PC-3 (cell line): ENCODE measurements at regions not wholly inside any gene's neighbourhood (a gene's known extent, or its start where the extent isn't known, plus 50 kb on each side); places are given as distances from the start of the nearest gene placed in this dataset.

Source experiments
- EZH2 ChIP-seq: fragments of 300-600 bp; sonication (generic); IDR thresholded peaks from one replicate; pipeline ENCODE4 v1.6.1; 2017; ENCODE audit warnings: antibody characterized with exemption, mild to moderate bottlenecking, low read length; ENCODE audit not compliant: unreplicated experiment
- EZH2phosphoT487 ChIP-seq: fragments of 300-600 bp; sonication (generic); IDR thresholded peaks from 2 replicates; pipeline ENCODE4 v1.6.1; 2018; ENCODE audit warnings: mild to moderate bottlenecking, antibody characterized with exemption, low read length, borderline replicate concordance
- TF ChIP-seq, protein P1 (sequence below): fragments of 300-600 bp; sonication (generic); conservative IDR thresholded peaks from 2 replicates; pipeline ENCODE4 v1.5.1; 2017; ENCODE audit warnings: antibody characterized with exemption, low read depth, mild to moderate bottlenecking, low read length

DNA sequence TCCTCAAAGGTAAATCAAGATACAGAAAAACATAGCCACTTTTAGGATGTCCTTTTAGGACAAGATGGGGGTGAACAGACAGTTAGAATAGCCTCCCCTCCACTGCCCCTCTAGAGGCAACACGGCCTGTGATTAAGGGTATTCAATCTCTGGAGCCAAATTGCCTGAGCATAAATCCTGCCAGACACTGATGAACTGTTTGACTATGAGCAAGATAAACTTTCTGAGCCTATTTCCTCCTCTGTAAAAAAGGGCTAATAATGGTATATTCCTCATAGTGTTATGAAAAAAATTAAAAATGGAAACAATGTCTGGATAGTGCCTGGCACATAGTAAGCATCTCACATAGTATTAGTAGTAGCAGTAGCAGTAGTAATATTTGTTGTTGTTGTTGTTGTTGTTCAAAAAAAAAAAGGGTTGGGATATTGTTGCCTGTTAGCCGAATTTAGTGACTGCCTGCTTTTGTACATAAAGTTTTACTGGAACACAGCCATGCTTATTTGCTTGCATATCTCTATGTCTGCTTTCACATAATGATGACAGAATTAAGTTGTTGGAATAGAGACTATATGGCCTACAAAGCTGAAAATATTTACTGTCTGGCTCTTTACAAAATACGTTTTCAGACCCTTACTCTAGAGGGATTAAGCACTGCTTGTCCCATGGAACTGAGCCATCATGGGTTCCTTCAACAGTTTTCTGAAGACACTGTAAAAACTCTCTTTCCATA lies 536.3 kb downstream of the TLE4 start:
- TF ChIP-seq, protein P1, sequence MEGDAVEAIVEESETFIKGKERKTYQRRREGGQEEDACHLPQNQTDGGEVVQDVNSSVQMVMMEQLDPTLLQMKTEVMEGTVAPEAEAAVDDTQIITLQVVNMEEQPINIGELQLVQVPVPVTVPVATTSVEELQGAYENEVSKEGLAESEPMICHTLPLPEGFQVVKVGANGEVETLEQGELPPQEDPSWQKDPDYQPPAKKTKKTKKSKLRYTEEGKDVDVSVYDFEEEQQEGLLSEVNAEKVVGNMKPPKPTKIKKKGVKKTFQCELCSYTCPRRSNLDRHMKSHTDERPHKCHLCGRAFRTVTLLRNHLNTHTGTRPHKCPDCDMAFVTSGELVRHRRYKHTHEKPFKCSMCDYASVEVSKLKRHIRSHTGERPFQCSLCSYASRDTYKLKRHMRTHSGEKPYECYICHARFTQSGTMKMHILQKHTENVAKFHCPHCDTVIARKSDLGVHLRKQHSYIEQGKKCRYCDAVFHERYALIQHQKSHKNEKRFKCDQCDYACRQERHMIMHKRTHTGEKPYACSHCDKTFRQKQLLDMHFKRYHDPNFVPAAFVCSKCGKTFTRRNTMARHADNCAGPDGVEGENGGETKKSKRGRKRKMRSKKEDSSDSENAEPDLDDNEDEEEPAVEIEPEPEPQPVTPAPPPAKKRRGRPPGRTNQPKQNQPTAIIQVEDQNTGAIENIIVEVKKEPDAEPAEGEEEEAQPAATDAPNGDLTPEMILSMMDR: no peak
- TF ChIP-seq EZH2 (no peak), EZH2phosphoT487 (no peak)
